GM12864 (cell line): ENCODE measurements at regions not wholly inside any gene's neighbourhood (a gene's known extent, or its start where the extent isn't known, plus 50 kb on each side); places are given as distances from the start of the nearest gene placed in this dataset.

Source experiments
- DNase-seq: peaks from one replicate; pipeline ENCODE4 v3.0.0-alpha.2; 2011; ENCODE audit warnings: low read depth
- H3K4me3 ChIP-seq: 2 replicates; pipeline ENCODE4 v1.5.1; 2011; ENCODE audit warnings: mild to moderate bottlenecking, low read depth, low read length, control low read depth
- TF ChIP-seq, protein P1 (sequence below): IDR thresholded peaks from 2 replicates; pipeline ENCODE4 v1.5.1; 2011; ENCODE audit warnings: low read depth, mild to moderate bottlenecking, moderate library complexity, low read length, control low read depth, inconsistent platforms; ENCODE audit errors: missing control alignments

DNA sequence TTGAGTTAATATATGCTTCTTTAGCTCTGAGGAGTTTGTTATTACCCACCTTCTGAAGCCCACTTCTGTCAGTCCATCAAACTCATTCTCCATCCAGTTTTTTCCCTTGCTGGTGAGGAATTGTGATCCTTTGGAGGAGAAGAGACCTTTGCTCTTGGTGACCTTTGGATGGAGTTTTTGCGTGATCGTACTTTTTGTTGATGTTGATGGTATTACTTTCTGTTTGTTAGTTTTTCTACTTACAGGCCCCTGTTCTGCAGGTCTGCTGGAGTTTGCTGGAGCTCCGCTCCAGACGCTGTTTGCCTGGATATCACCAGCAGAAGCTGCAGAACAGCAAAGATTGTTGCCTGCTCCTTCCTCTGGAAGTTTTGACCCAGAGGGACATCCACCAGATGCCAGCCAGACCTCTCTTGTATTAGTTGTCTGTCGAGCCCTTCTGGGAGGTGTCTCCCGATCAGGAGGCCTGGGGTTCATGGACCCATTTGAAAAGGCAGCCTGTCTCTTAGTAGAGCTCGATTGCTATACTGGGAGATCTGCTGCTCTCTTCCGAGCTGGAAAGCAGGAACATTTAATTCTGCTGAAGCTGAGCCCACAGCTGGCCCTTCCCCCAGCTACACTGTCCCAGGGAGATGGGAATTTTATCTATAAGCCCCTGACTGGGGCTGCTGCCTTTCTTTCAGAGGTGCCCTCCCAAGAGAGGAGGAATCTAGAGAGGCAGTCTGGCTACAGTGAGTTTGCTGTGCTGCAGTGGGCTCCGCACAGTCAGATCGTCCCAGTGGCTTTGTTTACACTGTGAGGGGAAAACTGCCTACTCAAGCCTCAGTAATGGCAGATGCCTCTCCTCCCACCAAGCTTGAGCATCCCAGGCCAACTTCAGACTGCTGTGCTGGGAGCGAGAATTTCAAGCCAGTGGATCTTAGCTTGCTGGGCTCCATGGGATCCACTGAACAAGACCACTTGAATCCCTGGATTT is 445.5 kb downstream of the MAN2A1 start:
- TF ChIP-seq, protein P1, sequence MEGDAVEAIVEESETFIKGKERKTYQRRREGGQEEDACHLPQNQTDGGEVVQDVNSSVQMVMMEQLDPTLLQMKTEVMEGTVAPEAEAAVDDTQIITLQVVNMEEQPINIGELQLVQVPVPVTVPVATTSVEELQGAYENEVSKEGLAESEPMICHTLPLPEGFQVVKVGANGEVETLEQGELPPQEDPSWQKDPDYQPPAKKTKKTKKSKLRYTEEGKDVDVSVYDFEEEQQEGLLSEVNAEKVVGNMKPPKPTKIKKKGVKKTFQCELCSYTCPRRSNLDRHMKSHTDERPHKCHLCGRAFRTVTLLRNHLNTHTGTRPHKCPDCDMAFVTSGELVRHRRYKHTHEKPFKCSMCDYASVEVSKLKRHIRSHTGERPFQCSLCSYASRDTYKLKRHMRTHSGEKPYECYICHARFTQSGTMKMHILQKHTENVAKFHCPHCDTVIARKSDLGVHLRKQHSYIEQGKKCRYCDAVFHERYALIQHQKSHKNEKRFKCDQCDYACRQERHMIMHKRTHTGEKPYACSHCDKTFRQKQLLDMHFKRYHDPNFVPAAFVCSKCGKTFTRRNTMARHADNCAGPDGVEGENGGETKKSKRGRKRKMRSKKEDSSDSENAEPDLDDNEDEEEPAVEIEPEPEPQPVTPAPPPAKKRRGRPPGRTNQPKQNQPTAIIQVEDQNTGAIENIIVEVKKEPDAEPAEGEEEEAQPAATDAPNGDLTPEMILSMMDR: no peak

DNA sequence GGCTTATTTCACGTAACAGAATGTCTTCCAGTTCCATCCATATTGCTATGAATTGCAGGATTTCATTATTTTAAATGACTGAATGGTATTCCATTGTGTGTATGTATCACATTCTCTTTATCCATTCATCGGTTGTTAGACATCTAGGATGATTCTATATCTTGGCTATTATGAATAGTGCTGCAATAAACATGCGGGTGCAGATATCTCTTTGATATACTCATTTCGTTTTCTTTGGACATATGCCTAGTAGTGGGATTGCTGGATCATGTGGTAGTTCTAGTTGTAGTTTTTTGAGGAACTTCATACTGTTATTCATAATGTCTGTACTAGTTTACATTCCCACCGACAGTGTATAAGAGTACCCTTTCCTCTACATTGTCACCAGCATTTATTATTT is 460.5 kb downstream of the MAN2A1 start:
- no peak for DNase-seq
- H3K4me3 ChIP-seq: no peak overlapping the region
- TF ChIP-seq, protein P1: no peak

More for the DNA sequence above, 445.5 kb downstream of the MAN2A1 start:
- no peak for DNase-seq
- no peak overlapping the region for H3K4me3 ChIP-seq

DNA sequence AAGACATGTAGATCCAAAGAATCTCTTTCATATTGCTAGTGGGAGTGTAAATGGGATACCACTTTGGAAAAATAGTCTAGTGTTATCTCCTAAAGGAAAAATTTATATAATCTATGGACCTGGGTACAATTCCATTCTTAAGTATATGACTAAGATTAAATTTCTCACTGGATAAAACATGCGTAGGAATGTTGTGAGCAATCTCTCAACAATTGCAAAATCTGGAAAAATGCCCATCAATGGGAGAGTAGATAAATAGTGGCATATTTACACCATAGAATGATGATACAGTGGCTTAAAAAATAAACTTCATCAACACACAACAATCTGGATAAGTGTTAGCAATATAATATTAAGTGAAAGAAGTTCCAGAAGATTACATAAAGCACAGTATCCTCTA is 469.5 kb downstream of the MAN2A1 start:
- DNase-seq: no peak
- no peak overlapping the region for H3K4me3 ChIP-seq
- TF ChIP-seq, protein P1: no peak

DNA sequence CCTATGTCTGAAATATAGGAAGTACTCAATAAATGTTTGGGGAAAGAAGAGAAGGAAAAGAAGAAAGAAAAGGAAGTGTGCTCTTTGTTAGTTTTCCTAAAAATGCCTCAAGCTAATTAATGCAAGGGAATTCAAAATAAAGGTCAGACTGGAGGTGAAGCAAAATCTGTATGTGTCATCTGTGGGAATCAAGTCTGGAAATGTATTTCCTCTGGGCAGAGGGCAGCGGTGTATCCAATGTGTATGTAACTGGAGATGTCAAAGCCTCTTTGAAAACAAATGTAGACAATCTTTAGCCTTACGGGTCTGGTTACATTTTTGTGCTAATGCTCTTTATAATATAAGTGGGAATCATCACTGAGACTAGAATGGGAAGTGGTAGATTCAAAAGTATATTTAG is 471.4 kb downstream of the MAN2A1 start:
- TF ChIP-seq, protein P1: no peak
- H3K4me3 ChIP-seq: no peak overlapping the region
- DNase-seq: no peak

DNA sequence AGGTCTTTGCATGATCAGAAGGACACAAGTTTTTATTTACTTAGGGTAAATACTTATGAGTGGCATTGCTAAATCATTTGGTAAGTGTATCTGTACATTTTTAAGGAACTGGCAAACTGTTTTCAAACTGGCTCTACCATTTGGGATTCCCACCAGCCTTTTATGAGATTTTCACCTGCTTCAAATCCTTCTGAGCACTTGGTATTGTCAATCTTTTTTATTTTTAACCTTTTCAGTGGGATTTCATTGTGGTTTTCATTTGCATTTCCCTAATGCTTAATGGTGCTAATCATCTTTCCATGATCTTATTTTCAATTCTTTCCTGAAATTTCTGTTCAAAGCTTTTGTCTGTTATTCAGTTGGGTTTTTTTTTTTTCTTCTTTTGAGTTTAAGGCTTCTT is 475.6 kb downstream of the MAN2A1 start:
- TF ChIP-seq, protein P1: no peak
- no peak for DNase-seq
- no peak overlapping the region for H3K4me3 ChIP-seq

DNA sequence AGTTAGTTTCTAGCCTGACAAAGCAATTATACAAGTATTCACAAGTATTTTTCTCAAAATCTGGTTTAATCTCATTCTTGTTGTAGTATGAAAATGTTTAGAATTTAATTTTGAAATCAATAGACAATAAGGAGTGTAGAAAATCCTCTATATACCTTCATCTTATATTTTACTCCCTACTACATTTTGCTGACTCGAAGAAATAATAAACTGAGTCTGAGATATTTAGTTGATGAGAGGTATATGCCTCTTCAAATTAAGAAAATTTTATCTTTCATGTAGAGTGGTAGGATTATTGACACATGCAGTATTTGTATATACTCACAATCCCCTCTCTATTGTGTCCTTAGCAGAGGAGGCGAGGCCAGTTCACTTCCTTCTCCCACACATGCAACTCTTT is 477.7 kb downstream of the MAN2A1 start:
- no peak overlapping the region for H3K4me3 ChIP-seq
- TF ChIP-seq, protein P1: no peak
- DNase-seq: no peak
